ENCODE measurements at regions not wholly inside any gene's neighbourhood (a gene's known extent, or its start where the extent isn't known, plus 50 kb on each side); places are given as distances from the start of the nearest gene placed in this dataset.

- ATAC-seq (ENCODE audit: low read depth) (no peak), DNase-seq (ENCODE audit: low spot score) (no peak)
- Histone ChIP-seq H3K27ac (ENCODE audit: poor library complexity, severe bottlenecking) (no peak overlapping the region), H3K27me3 (ENCODE audit: insufficient read depth, poor library complexity, severe bottlenecking) (no peaks in the 10 kb centered on the region), H3K4me1 (ENCODE audit: insufficient read depth, poor library complexity, severe bottlenecking) (no peaks in the 10 kb centered on the region), H3K36me3 (ENCODE audit: low read depth) (no peaks in the 10 kb centered on the region), H3K9me3 (ENCODE audit: severe bottlenecking) (no peaks in the 10 kb centered on the region), H3K4me3 (ENCODE audit: severe bottlenecking) (no peak overlapping the region)
- TF ChIP-seq, protein P1, sequence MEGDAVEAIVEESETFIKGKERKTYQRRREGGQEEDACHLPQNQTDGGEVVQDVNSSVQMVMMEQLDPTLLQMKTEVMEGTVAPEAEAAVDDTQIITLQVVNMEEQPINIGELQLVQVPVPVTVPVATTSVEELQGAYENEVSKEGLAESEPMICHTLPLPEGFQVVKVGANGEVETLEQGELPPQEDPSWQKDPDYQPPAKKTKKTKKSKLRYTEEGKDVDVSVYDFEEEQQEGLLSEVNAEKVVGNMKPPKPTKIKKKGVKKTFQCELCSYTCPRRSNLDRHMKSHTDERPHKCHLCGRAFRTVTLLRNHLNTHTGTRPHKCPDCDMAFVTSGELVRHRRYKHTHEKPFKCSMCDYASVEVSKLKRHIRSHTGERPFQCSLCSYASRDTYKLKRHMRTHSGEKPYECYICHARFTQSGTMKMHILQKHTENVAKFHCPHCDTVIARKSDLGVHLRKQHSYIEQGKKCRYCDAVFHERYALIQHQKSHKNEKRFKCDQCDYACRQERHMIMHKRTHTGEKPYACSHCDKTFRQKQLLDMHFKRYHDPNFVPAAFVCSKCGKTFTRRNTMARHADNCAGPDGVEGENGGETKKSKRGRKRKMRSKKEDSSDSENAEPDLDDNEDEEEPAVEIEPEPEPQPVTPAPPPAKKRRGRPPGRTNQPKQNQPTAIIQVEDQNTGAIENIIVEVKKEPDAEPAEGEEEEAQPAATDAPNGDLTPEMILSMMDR (IDR thresholded peaks at IDR 0.05; ENCODE audit: poor library complexity, severe bottlenecking) = no peak
Measured at GRCh38 chr7:443279-443833, 76.3 kb downstream of the PDGFA start.

DNA sequence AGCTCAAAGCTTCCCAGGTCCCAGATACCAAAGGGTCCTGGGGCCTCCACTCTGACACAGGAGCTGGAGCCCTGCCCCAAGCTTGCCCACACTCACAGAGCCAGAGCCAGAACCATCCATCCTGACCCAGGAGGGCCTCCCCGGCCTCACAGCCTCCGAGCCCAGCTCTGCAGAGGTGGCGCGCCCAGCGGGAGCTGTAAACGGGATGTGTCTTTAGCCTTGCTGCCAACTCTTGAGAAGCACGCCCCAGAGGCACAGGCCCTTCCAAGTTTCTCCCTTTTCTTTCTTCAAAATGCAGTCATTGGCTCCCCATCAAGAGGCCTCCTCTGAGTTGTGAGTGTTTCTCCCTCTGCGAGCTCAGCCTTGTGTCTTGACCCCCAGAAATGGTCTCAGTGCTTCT is 75.0 kb downstream of the PDGFA start:
- Histone ChIP-seq H3K9me3 (ENCODE audit: severe bottlenecking) (no peaks in the 10 kb centered on the region), H3K4me3 (ENCODE audit: severe bottlenecking) (no peak overlapping the region), H3K27ac (ENCODE audit: poor library complexity, severe bottlenecking) (no peak overlapping the region), H3K4me1 (ENCODE audit: insufficient read depth, poor library complexity, severe bottlenecking) (no peaks in the 10 kb centered on the region), H3K27me3 (ENCODE audit: insufficient read depth, poor library complexity, severe bottlenecking) (no peaks in the 10 kb centered on the region), H3K36me3 (ENCODE audit: low read depth) (no peaks in the 10 kb centered on the region)
- TF ChIP-seq, protein P1 (IDR thresholded peaks at IDR 0.05; ENCODE audit: poor library complexity, severe bottlenecking) = no peak
- DNase-seq (ENCODE audit: low spot score) (no peak), ATAC-seq (ENCODE audit: low read depth) (no peak; the same call in 2 of the 3 replicates)

- H3K9me3 ChIP-seq (ENCODE audit: severe bottlenecking) = no peaks in the 10 kb centered on the region
- TF ChIP-seq, protein P1 (IDR thresholded peaks at IDR 0.05; ENCODE audit: poor library complexity, severe bottlenecking) = no peak
- no peak for ATAC-seq (ENCODE audit: low read depth)
Measured at GRCh38 chr7:445020-445419, 74.6 kb downstream of the PDGFA start.

DNA sequence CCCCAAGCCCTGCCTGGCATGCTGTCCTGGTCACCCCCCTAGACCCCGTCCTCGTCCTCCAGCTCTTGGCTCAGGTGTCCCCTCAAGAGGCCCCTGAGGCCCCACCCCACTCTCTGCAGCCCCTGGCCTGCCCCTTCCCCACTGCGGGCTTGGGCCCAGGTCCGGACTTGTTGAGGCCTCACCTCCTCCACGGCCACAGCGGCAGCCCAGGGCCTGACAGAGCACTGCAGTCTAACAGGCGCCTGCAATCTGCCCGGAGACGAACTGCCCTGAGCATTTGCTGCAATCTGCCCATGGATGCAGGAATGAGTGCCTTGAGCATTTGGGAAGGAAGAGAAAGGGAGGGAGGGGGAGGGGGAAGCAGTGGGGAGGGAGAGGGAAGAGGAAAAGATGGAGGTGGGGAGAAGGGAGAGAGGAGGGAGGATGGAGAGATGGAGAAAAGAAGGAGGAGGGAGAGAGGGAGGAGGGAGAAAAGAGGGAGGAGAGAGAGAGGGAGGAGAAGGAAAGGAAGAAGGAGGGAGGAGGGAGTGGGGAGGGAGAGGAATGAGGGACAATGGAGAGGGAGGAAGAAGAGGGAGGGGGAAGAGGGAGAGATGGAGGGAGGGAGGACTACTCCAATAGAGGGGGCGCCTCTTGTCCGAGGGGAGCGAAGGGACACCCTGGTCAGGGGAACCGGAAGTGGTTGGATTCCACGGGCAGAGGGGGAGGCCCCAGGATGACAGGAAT is 73.9 kb downstream of the PDGFA start:
- TF ChIP-seq, protein P1 (IDR thresholded peaks at IDR 0.05; ENCODE audit: poor library complexity, severe bottlenecking) = no peak
- H3K27me3 ChIP-seq (ENCODE audit: insufficient read depth, poor library complexity, severe bottlenecking) = no peaks in the 10 kb centered on the region
- no peak for ATAC-seq (ENCODE audit: low read depth)
- DNase-seq (ENCODE audit: low spot score) = no peak
- no peak overlapping the region for H3K27ac ChIP-seq (ENCODE audit: poor library complexity, severe bottlenecking)
- no peak overlapping the region for H3K4me3 ChIP-seq (ENCODE audit: severe bottlenecking)
- no peaks in the 10 kb centered on the region for H3K9me3 ChIP-seq (ENCODE audit: severe bottlenecking)
- H3K4me1 ChIP-seq (ENCODE audit: insufficient read depth, poor library complexity, severe bottlenecking) = no peaks in the 10 kb centered on the region
- H3K36me3 ChIP-seq (ENCODE audit: low read depth) = no peaks in the 10 kb centered on the region

More at GRCh38 chr7:445020-445419, 74.6 kb downstream of the PDGFA start:
- H3K36me3 ChIP-seq (ENCODE audit: low read depth) = no peaks in the 10 kb centered on the region
- no peak for DNase-seq (ENCODE audit: low spot score)
- no peaks in the 10 kb centered on the region for H3K27me3 ChIP-seq (ENCODE audit: insufficient read depth, poor library complexity, severe bottlenecking)
- no peak overlapping the region for H3K4me3 ChIP-seq (ENCODE audit: severe bottlenecking)
- no peak overlapping the region for H3K27ac ChIP-seq (ENCODE audit: poor library complexity, severe bottlenecking)
- H3K4me1 ChIP-seq (ENCODE audit: insufficient read depth, poor library complexity, severe bottlenecking) = no peaks in the 10 kb centered on the region
